Omental fat pad (tissue), 3 donors: ENCODE measurements at regions not wholly inside any gene's neighbourhood (a gene's known extent, or its start where the extent isn't known, plus 50 kb on each side); places are given as distances from the start of the nearest gene placed in this dataset.

ENCODE experiments used
- ATAC-seq: fragments of 150-250 bp; one replicate; pipeline ENCODE4 v1.9.1; 2016; ENCODE audit warnings: mild to moderate bottlenecking, moderate library complexity; ENCODE audit not compliant: low FRiP score
- DNase-seq: peaks from one replicate; pipeline ENCODE4 v3.0.0-alpha.2; 2019; ENCODE audit warnings: low spot score
- TF ChIP-seq, protein P1 (sequence below), 3 donors: fragments of 450-650 bp; IDR thresholded peaks; one replicate each; pipeline ENCODE4 v1.5.1; 2016 to 2017; ENCODE audit warnings: antibody characterized with exemption in 3 of 3, mild to moderate bottlenecking in 3 of 3, moderate library complexity in 2 of 3

DNA sequence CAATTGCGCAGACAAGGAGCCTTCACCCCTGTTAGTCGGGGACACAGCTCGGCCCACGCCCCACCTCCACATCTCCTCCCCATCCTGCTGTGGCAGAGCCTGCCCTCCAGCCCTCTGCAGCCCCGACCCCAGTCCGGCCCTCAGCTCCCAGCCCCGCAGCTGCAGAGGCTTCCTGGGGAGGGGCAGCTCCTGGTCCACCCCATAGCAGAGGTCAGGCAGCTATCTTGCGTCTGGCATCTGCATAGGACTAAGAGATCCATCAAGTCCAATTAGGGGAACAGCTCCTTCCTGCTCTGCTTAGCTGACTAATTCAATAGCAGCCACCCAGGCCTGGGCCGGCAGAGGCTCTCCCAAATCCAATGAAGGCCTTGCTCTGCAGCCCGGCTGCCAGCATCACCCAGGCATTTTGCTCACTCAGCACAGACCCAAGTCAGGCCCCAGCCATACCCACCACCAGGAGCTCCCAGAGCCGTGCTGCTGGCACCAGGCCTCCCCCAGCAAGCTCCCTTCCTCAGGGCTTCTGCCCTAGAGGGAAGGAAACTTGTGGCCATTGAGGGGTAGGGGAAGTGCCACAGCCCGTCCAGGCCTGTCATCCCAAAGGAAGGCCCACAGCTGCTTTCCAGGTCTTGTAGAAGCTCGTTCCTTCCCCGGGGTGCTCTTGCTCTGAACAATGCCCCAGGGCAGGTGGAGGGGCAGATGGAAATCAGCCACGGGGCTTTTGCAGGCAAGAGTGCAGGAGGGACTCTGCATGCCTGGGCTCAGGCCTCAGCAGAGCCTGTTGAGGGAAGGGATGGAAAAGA, 106.2 kb upstream of the RET start:
- ATAC-seq (no peak), DNase-seq (no peak)
- TF ChIP-seq, protein P1, sequence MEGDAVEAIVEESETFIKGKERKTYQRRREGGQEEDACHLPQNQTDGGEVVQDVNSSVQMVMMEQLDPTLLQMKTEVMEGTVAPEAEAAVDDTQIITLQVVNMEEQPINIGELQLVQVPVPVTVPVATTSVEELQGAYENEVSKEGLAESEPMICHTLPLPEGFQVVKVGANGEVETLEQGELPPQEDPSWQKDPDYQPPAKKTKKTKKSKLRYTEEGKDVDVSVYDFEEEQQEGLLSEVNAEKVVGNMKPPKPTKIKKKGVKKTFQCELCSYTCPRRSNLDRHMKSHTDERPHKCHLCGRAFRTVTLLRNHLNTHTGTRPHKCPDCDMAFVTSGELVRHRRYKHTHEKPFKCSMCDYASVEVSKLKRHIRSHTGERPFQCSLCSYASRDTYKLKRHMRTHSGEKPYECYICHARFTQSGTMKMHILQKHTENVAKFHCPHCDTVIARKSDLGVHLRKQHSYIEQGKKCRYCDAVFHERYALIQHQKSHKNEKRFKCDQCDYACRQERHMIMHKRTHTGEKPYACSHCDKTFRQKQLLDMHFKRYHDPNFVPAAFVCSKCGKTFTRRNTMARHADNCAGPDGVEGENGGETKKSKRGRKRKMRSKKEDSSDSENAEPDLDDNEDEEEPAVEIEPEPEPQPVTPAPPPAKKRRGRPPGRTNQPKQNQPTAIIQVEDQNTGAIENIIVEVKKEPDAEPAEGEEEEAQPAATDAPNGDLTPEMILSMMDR (IDR thresholded peaks at IDR 0.05), result no peak

DNA sequence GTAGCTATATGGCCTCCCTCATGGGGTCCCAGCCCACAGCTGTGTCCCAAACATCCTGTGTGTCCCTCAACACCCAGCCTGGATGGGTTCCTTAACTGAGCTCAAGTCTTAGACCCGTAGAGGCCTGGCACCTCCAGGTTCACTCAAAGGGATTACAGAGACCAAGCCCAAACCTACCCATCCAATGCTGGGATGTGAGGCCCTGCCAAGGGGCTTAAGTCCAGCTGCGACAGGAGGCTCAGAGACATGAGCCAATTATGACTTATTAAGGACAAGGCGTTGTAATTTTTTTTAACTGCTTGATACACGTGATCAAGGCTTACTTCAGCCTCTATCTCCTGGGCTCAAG, 105.6 kb upstream of the RET start:
- no peak for DNase-seq
- ATAC-seq, result no peak
- TF ChIP-seq, protein P1 (IDR thresholded peaks at IDR 0.05), result no peak

DNA sequence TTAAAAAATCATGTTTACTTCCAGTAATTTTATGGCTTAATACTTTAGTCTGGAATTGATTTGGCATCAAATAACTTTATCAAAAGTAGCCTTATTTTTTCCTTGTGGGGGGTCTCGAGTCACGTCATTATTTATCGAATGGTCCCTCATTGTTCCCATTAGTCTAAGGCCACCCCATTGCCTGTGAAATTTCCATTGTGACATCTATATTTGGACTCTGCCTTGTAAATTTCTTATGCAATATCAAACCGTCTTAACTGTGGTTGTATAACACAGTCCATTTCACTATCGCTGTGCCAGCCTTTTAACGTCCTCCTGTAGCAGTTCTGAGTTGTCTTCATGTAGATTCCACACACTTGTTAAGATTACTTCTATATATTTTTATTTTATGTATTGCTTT, 103.9 kb upstream of the RET start:
- TF ChIP-seq, protein P1 (IDR thresholded peaks at IDR 0.05), result no peak
- ATAC-seq, result no peak

DNA sequence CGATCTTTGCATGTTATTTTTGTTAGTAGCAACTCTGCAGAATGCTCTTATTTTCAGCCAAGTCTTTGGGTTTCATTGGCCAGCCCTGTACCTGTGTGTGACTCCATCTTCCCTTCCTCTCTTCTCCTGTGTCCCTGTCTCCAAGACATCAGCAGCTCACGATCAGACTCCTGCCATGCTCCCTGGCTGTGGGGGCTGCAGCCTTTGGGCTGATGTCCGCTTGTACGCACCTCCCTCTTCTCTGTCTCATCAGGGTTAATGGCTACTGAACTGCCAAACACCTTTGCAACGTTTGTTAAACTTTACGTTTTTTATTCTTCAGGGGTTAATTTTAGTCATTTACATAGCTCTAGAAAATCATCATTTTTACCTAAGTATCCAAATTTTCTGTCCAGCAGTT, 103.5 kb upstream of the RET start:
- no peak for ATAC-seq
- DNase-seq, result no peak

More for the DNA sequence above, 103.9 kb upstream of the RET start:
- DNase-seq, result no peak

DNA sequence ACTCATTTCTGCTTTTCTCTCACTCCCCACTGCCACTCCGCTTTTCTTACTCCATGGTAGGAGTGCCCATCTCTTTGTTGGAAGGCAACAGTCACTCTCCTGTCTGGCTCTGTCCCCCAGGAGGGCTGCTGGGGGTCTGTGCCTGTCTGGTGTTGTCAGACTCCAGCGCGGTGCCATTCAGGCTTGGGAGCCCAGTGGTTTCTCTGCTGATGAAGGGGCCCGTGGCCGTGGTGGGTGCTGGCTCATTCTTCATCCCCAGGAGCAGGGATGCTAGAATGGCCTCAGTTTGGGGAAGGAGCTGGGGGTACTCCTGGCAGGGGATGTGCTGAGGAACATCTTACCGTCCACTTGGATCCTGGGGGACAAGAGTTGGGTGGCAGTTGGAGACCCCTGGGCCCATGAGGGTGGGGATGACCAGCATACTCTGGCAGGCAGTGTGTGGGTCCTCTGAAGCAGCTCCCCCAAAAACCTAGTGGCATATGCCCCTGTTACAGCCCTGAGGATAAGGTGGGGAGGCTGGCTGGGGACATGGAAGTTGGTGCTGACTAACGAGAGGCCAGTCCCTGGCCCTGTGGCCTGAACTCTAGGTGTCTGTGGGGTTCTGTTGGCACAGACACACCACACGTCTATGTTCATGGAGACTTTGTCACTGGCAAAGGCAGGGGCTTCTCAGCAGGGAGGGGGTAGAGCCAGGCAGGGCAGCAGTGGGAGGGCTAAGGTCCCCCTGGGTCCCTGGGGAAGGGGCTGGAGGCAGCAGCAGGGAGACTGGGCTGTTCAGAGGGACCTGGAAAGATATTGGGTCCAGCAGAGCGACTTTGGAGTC, 102.8 kb upstream of the RET start:
- DNase-seq, result peak; percentile 5
- ATAC-seq, result no peak

More for the DNA sequence above, 103.5 kb upstream of the RET start:
- TF ChIP-seq, protein P1 (IDR thresholded peaks at IDR 0.05), result no peak

DNA sequence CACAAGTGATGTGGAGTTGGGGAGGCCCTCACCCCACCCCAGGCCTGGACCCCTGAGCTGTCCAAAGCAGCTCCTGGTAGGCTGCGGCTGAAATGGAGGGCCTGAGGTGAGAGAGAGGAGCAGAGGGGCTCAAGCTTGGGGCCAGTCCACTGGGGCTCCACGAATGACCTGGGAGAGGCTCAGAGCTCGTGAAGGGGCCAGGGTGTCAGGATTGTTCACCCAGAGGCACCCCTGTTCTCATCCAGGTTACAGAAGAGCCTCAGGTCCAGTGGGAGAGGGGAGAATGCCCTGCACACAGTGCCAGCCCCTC, 102.2 kb upstream of the RET start:
- TF ChIP-seq, protein P1 (IDR thresholded peaks at IDR 0.05), result no peak
- ATAC-seq (no peak), DNase-seq (no peak)

More for the DNA sequence above, 102.8 kb upstream of the RET start:
- TF ChIP-seq, protein P1 (IDR thresholded peaks at IDR 0.05), result no peak
